HG03060 (cell line): ENCODE measurements at regions not wholly inside any gene's neighbourhood (a gene's known extent, or its start where the extent isn't known, plus 50 kb on each side); places are given as distances from the start of the nearest gene placed in this dataset.

Source experiments
- ATAC-seq: cut with Tn5 transposase; IDR thresholded peaks from one replicate; pipeline ENCODE4 v1.9.1; 2021; ENCODE audit warnings: low read depth, moderate number of reproducible peaks; ENCODE audit not compliant: unreplicated experiment

GRCh38 chr14:100398044-100398443, 74.9 kb downstream of the SLC25A47 start:
- ATAC-seq = no peak

GRCh38 chr14:100399052-100399849, 76.1 kb downstream of the SLC25A47 start:
- ATAC-seq = no peak

GRCh38 chr14:100400115-100400514, 77.0 kb downstream of the SLC25A47 start:
- no peak for ATAC-seq

GRCh38 chr14:100401031-100401692, 78.0 kb downstream of the SLC25A47 start:
- no peak for ATAC-seq

GRCh38 chr14:100401792-100402191, 78.7 kb downstream of the SLC25A47 start:
- ATAC-seq = no peak

GRCh38 chr14:100402631-100403030, 79.5 kb downstream of the SLC25A47 start:
- no peak for ATAC-seq

- ATAC-seq = no peak
These were observed 80.0 kb downstream of the SLC25A47 start for GRCh38 chr14:100403105-100403504.

GRCh38 chr14:100403802-100404365, 80.7 kb downstream of the SLC25A47 start:
- ATAC-seq = no peak

- no peak for ATAC-seq
These were observed 81.3 kb downstream of the SLC25A47 start for GRCh38 chr14:100404419-100404818.

GRCh38 chr14:100405760-100406455, 82.8 kb downstream of the SLC25A47 start:
- no peak for ATAC-seq

- ATAC-seq = no peak
These were observed 83.5 kb downstream of the SLC25A47 start for GRCh38 chr14:100406505-100407131.

- no peak for ATAC-seq
These were observed 84.4 kb downstream of the SLC25A47 start for GRCh38 chr14:100407376-100408102.

GRCh38 chr14:100408350-100409002, 85.3 kb downstream of the SLC25A47 start:
- ATAC-seq = no peak

GRCh38 chr14:100409003-100409360, 85.8 kb downstream of the SLC25A47 start:
- no peak for ATAC-seq

GRCh38 chr14:100409651-100410050, 86.5 kb downstream of the SLC25A47 start:
- no peak for ATAC-seq

- no peak for ATAC-seq
These were observed 87.0 kb downstream of the SLC25A47 start for GRCh38 chr14:100410056-100410565.

- ATAC-seq = no peak
These were observed 90.6 kb downstream of the SLC25A47 start for GRCh38 chr14:100413699-100414098.

- ATAC-seq = no peak
These were observed 92.1 kb downstream of the SLC25A47 start for GRCh38 chr14:100415226-100415625.

- no peak for ATAC-seq
These were observed 93.0 kb downstream of the SLC25A47 start for GRCh38 chr14:100416081-100416680.
